Transverse colon (tissue), 4 donors: ENCODE measurements at regions not wholly inside any gene's neighbourhood (a gene's known extent, or its start where the extent isn't known, plus 50 kb on each side); places are given as distances from the start of the nearest gene placed in this dataset.

Experiments
- DNase-seq: peaks from one replicate; pipeline ENCODE4 v3.0.0-alpha.2; 2019
- H3K27ac ChIP-seq, 4 donors: fragments of 200-600 bp; sonication (generic); 2 replicates each; pipeline ENCODE4 v1.5.1; 2016 to 2018; ENCODE audit warnings: inconsistent platforms in 4 of 4
- H3K27me3 ChIP-seq: fragments of 200-600 bp; sonication (generic); 2 replicates; pipeline ENCODE4 v1.5.1; 2017; ENCODE audit warnings: inconsistent platforms
- H3K36me3 ChIP-seq, 4 donors: fragments of 200-600 bp; sonication (generic); 2 replicates each; pipeline ENCODE4 v1.5.1; 2017 to 2019; ENCODE audit warnings: inconsistent platforms in 4 of 4
- H3K4me1 ChIP-seq, 4 donors: fragments of 200-600 bp; sonication (generic); 2 replicates each; pipeline ENCODE4 v1.5.1; 2017 to 2020; ENCODE audit warnings: inconsistent platforms in 4 of 4
- H3K4me3 ChIP-seq, 4 donors: fragments of 200-600 bp; sonication (generic); 1 replicate in 1 of 4; 2 replicates in 3 of 4; pipeline versions ENCODE4 v1.5.1 to v1.6.1; 2017 to 2019; ENCODE audit warnings: inconsistent platforms in 4 of 4
- H3K9me3 ChIP-seq, 2 donors: fragments of 200-600 bp; sonication (generic); 2 replicates each; pipeline ENCODE4 v1.5.1; 2017 to 2019; ENCODE audit warnings: inconsistent platforms in 2 of 2
- EP300 ChIP-seq: sonication (generic); formaldehyde crosslinking; IDR thresholded peaks from one replicate; pipeline ENCODE4 v1.6.1; 2017; ENCODE audit warnings: antibody characterized with exemption, low read depth
- POLR2A ChIP-seq: fragments of 450-650 bp; IDR thresholded peaks from one replicate; pipeline ENCODE4 v1.6.1; 2016; ENCODE audit warnings: antibody characterized with exemption, mild to moderate bottlenecking, moderate library complexity
- POLR2AphosphoS5 ChIP-seq, 3 donors: sonication (generic); formaldehyde crosslinking; IDR thresholded peaks; one replicate each; pipeline ENCODE4 v1.6.1; 2016; ENCODE audit warnings: antibody characterized with exemption in 3 of 3
- whole genome bisulfite sequencing, 2 donors: methylation state at CpG; one replicate each; pipeline ENCODE4 v1.1.5; 2018; ENCODE audit warnings: low coverage in 1 of 2; 5-methylcytosine and 5-hydroxymethylcytosine counted together
- in situ Hi-C, 4 donors: fragments of 200-750 bp; cut with MboI; loops; one replicate each; pipeline versions ENCODE4 v1.15.0 to v1.15.1; 2017; ENCODE audit warnings: low sequenced_read_pairs in 3 of 4, low pct_ligation_motif_present in 1 of 4, low pct_unique_long_range_greater_than_20kb in 1 of 4
- intact Hi-C: fragments of 100-400 bp; cut with DNase I; formaldehyde crosslinking; loops from one replicate; pipeline ENCODE4 v1.15.1; 2023; ENCODE audit warnings: low total_unique reads
- TF ChIP-seq, protein P1 (sequence below), 5 experiments: fragments of 200-600 bp in 3 of 5; fragments of 450-650 bp in 2 of 5; sonication (generic) in 3 of 5; IDR thresholded peaks; 1 replicate in 2 of 5; 2 replicates in 3 of 5; pipeline ENCODE4 v1.5.1; 2016 to 2017; ENCODE audit warnings: antibody characterized with exemption in 5 of 5, inconsistent platforms in 3 of 5, mild to moderate bottlenecking in 2 of 5, moderate library complexity in 1 of 5

DNA sequence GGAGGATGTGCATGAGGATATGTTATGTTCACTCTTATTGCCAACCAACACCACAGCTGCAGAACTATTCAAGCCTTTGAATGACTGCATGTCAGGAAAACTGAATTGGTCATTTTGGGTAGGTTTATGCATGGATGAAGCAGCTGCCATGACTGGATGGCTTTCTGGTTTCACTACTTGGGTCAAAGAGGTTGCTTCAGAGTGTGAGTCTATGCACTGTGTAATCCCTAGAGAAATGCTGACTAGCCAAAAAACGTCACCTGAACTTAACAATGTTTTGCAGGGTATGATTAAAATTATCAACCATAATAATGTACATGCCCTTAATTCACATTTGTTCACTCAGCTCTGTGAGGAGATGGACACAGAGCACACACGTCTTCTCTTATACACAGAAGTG, 206.7 kb upstream of the RBBP8 start:
- intact Hi-C loops (no loop called here), in situ Hi-C loops (no loop called here)
- WGBS, 2 donors, result 69 to 76% methylated on average over 2 of the region's 2 CpGs
- no peaks in the 10 kb centered on the region for H3K9me3 ChIP-seq
- H3K36me3 ChIP-seq, result no peaks in the 10 kb centered on the region
- peaks cover 0 to 3% (median 0%) of the 10 kb centered on the region in 4 donors for H3K4me1 ChIP-seq
- H3K27ac ChIP-seq, result no peak overlapping the region
- TF ChIP-seq, protein P1, sequence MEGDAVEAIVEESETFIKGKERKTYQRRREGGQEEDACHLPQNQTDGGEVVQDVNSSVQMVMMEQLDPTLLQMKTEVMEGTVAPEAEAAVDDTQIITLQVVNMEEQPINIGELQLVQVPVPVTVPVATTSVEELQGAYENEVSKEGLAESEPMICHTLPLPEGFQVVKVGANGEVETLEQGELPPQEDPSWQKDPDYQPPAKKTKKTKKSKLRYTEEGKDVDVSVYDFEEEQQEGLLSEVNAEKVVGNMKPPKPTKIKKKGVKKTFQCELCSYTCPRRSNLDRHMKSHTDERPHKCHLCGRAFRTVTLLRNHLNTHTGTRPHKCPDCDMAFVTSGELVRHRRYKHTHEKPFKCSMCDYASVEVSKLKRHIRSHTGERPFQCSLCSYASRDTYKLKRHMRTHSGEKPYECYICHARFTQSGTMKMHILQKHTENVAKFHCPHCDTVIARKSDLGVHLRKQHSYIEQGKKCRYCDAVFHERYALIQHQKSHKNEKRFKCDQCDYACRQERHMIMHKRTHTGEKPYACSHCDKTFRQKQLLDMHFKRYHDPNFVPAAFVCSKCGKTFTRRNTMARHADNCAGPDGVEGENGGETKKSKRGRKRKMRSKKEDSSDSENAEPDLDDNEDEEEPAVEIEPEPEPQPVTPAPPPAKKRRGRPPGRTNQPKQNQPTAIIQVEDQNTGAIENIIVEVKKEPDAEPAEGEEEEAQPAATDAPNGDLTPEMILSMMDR (IDR thresholded peaks at IDR 0.05), result no peak
- TF ChIP-seq EP300, result no peak
- no peak for TF ChIP-seq POLR2A
- TF ChIP-seq POLR2AphosphoS5 (IDR thresholded peaks at IDR 0.05), result no peak
- H3K27me3 ChIP-seq, result no peaks in the 10 kb centered on the region
- no peak overlapping the region for H3K4me3 ChIP-seq
- no peak for DNase-seq

DNA sequence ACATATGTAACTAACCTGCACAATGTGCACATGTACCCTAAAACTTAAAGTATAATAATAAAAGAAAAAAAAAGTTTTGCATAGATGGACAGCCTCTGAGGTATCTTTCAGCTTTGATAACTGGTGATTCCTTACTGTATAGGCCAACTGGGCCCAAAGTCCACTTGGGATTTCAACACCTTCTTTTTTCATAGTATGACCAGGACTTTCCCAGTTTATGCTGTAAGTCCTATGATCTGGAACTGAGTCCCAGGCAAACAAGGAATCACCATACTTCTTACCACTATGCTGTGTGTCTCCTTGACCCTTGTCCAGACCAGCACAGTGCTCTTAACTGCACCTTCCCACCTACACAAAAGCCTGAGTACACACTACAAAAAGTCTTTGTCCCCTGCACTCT, 205.1 kb upstream of the RBBP8 start:
- H3K27me3 ChIP-seq, result no peaks in the 10 kb centered on the region
- no peaks in the 10 kb centered on the region for H3K36me3 ChIP-seq
- intact Hi-C loops (no loop called here), in situ Hi-C loops (no loop called here)
- no peak for DNase-seq
- peaks cover 0 to 3% (median 0%) of the 10 kb centered on the region in 4 donors for H3K4me1 ChIP-seq
- H3K27ac ChIP-seq, result no peak overlapping the region
- H3K4me3 ChIP-seq, result no peak overlapping the region
- TF ChIP-seq POLR2A (no peak), POLR2AphosphoS5 (IDR thresholded peaks at IDR 0.05) (no peak), EP300 (no peak)
- TF ChIP-seq, protein P1 (IDR thresholded peaks at IDR 0.05), result no peak
- H3K9me3 ChIP-seq, result no peaks in the 10 kb centered on the region

DNA sequence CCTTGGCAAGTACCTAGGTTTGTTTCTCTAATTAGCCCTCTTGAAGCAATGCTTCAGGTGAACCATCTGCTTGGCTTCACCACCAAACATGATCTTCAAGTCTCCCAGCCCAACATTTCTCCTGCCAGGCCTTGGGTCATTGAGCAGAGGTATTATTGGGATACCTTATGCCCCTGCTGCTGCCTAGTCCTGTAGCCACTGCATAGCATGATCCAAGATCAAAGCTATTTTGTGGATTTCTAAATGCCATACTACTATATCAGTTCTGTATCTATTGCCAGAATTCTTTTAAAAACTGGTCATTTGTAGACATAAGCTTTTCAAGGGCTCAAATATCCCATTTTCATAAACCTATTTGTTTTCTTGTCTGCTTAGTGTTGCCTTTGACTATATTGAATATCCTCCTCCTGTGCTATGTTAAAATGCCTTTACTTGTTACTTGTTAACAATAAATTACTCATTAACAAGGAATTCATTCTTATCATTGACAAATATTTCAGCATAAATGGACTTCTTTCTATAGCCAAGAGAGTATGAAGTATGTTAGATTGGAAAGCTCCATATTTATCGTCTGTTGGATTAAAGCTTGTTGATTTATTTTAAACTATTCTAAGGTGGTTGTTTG, 204.5 kb upstream of the RBBP8 start:
- intact Hi-C loops, result no loop called here
- H3K27me3 ChIP-seq, result no peaks in the 10 kb centered on the region
- 51 to 92% methylated on average over 1 of the region's 1 CpG for WGBS, 2 donors
- no peak for TF ChIP-seq EP300
- TF ChIP-seq, protein P1 (IDR thresholded peaks at IDR 0.05), result no peak
- no peak for TF ChIP-seq POLR2A
- TF ChIP-seq POLR2AphosphoS5 (IDR thresholded peaks at IDR 0.05), result no peak
- DNase-seq, result no peak
- no peaks in the 10 kb centered on the region for H3K9me3 ChIP-seq
- no peak overlapping the region for H3K27ac ChIP-seq
- H3K4me1 ChIP-seq, result no peaks in the 10 kb centered on the region
- no peak overlapping the region for H3K4me3 ChIP-seq
- H3K36me3 ChIP-seq, result no peaks in the 10 kb centered on the region
- in situ Hi-C loops, result no loop called here

DNA sequence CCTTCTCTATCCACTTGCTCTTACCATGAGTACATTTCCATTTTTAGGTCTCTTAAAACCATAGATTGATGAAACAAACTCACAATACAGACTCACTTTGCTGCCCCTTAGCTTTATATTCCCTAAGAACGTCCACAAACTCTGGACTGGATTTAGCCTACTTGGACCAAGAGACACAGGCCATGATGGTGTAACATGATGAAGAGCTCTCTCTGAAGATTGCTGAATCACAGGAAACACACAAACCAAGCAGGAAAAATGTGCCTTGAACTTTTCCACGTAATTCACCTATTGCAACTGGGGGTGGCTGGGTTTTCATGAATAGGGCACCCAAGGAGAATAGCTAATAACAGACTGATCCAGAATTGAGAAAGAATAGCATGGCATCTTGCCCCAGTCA, 201.7 kb upstream of the RBBP8 start:
- H3K36me3 ChIP-seq, result no peaks in the 10 kb centered on the region
- no peak overlapping the region for H3K4me3 ChIP-seq
- intact Hi-C loops, result no loop called here
- no peak overlapping the region for H3K27ac ChIP-seq
- no peak for DNase-seq
- no peaks in the 10 kb centered on the region for H3K4me1 ChIP-seq
- in situ Hi-C loops, result no loop called here
- H3K9me3 ChIP-seq, result no peaks in the 10 kb centered on the region
- no peak for TF ChIP-seq EP300
- no peak for TF ChIP-seq POLR2A
- TF ChIP-seq, protein P1 (IDR thresholded peaks at IDR 0.05), result no peak
- no peak for TF ChIP-seq POLR2AphosphoS5 (IDR thresholded peaks at IDR 0.05)
- 61 to 92% methylated on average over 2 of the region's 2 CpGs for WGBS, 2 donors
- no peaks in the 10 kb centered on the region for H3K27me3 ChIP-seq
